ENCODE measurements at regions not wholly inside any gene's neighbourhood (a gene's known extent, or its start where the extent isn't known, plus 50 kb on each side); places are given as distances from the start of the nearest gene placed in this dataset.

DNA sequence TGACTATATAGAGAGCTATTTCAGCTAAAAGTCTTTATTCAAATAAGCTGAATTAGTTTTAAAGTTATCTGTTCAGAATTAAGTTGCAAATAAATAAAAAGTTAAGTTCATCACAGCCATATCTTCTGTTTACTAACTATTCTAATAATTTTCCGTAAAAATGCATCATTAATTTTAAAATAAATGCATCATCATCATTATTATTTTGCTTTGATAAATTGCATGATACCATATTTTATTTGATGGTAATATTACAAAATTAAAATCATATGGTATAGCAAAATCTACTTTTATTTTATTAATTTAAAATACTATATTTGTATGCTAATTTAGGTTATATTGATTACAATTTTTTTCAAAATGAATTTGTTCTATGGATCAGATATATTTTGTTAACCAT is 357.3 kb upstream of the NDST4 start:
- TF ChIP-seq EZH2 (IDR thresholded peaks at IDR 0.05; ENCODE audit: insufficient read depth, poor library complexity, severe bottlenecking) (no peak), EZH2phosphoT487 (IDR thresholded peaks at IDR 0.05; ENCODE audit: insufficient read depth, low read depth) (no peak)

Measured in GM23248 (cell line).